Parathyroid adenoma (tissue), 2 donors: ENCODE measurements at regions not wholly inside any gene's neighbourhood (a gene's known extent, or its start where the extent isn't known, plus 50 kb on each side); places are given as distances from the start of the nearest gene placed in this dataset.
"Not testable (repeated sequence)": the region's sequence is repeated elsewhere in the genome, so short reads cannot be mapped to it uniquely, and the experiment has no call there.

Source experiments
- H2AFZ ChIP-seq: fragments of 300-600 bp; sonication (generic); one replicate; pipeline ENCODE4 v1.7.0; 2017; ENCODE audit warnings: antibody characterized with exemption, mild to moderate bottlenecking
- H3K27ac ChIP-seq: fragments of 300-600 bp; sonication (generic); one replicate; pipeline ENCODE4 v1.7.0; 2017
- H3K27me3 ChIP-seq: fragments of 300-600 bp; sonication (generic); one replicate; pipeline ENCODE4 v1.7.0; 2017; ENCODE audit warnings: low read length; ENCODE audit not compliant: control insufficient read depth, insufficient read depth
- H3K36me3 ChIP-seq: fragments of 300-600 bp; sonication (generic); one replicate; pipeline ENCODE4 v1.7.0; 2017; ENCODE audit warnings: low read length; ENCODE audit not compliant: control insufficient read depth, insufficient read depth
- H3K4me1 ChIP-seq: fragments of 300-600 bp; sonication (generic); one replicate; pipeline ENCODE4 v1.7.0; 2017; ENCODE audit warnings: control low read depth
- H3K4me2 ChIP-seq: fragments of 300-600 bp; sonication (generic); one replicate; pipeline ENCODE4 v1.7.0; 2017; ENCODE audit warnings: low read length
- H3K4me3 ChIP-seq: fragments of 300-600 bp; sonication (generic); one replicate; pipeline ENCODE4 v1.7.0; 2017; ENCODE audit warnings: low read depth, low read length
- H3K79me2 ChIP-seq: fragments of 300-600 bp; sonication (generic); one replicate; pipeline ENCODE4 v1.7.0; 2017; ENCODE audit warnings: control low read depth
- H3K9ac ChIP-seq: fragments of 300-600 bp; sonication (generic); one replicate; pipeline ENCODE4 v1.7.0; 2017; ENCODE audit warnings: mild to moderate bottlenecking
- H3K9me3 ChIP-seq: fragments of 300-600 bp; sonication (generic); one replicate; pipeline ENCODE4 v1.7.0; 2017; ENCODE audit warnings: low read length; ENCODE audit not compliant: control insufficient read depth
- TF ChIP-seq, protein P1 (sequence below): fragments of 300-600 bp; sonication (generic); IDR thresholded peaks from one replicate; pipeline ENCODE4 v1.7.0; 2017; ENCODE audit warnings: antibody characterized with exemption, mild to moderate bottlenecking
- donor health status: primary hyperparathyroidism.

DNA sequence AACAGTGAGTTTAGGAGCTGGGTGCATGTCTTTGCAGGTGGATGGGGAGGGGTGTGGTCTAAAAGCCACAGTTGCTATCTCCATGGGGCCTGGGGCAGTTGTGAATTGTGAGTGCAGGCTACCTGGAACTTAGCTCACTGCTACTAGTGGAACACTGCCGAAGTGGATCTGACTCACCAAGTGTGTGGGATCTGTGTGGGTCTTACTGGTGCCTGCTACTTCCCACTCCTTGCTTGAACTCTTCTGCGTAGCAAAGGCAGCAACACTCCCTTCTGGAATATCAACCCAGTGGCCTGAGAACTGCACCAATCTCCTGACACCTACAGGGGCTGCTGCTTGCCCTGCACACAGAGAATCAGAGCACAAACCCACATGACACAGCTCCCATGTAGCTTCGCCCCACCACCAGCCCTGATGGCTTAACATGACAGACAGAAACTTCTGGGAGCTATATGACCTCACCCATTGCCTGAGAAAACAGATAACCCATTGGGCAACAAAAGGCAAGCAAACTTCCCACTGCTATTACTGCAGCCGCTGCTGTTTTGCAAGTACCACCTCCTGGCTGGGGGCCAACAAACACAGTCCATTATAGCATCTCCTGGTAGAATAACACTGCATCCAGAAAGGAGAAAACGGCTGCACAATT, 455.1 kb upstream of the DDX18 start:
- Histone ChIP-seq H3K36me3 (no peaks in the 10 kb centered on the region), H3K4me1 (no peaks in the 10 kb centered on the region), H3K79me2 (no peaks in the 10 kb centered on the region), H3K27ac (no peak overlapping the region), H2AFZ (no peak overlapping the region), H3K9me3 (no peaks in the 10 kb centered on the region), H3K9ac (no peak overlapping the region), H3K27me3 (no peaks in the 10 kb centered on the region), H3K4me2 (no peak overlapping the region), H3K4me3 (no peak overlapping the region)
- TF ChIP-seq, protein P1, sequence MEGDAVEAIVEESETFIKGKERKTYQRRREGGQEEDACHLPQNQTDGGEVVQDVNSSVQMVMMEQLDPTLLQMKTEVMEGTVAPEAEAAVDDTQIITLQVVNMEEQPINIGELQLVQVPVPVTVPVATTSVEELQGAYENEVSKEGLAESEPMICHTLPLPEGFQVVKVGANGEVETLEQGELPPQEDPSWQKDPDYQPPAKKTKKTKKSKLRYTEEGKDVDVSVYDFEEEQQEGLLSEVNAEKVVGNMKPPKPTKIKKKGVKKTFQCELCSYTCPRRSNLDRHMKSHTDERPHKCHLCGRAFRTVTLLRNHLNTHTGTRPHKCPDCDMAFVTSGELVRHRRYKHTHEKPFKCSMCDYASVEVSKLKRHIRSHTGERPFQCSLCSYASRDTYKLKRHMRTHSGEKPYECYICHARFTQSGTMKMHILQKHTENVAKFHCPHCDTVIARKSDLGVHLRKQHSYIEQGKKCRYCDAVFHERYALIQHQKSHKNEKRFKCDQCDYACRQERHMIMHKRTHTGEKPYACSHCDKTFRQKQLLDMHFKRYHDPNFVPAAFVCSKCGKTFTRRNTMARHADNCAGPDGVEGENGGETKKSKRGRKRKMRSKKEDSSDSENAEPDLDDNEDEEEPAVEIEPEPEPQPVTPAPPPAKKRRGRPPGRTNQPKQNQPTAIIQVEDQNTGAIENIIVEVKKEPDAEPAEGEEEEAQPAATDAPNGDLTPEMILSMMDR, result no peak

DNA sequence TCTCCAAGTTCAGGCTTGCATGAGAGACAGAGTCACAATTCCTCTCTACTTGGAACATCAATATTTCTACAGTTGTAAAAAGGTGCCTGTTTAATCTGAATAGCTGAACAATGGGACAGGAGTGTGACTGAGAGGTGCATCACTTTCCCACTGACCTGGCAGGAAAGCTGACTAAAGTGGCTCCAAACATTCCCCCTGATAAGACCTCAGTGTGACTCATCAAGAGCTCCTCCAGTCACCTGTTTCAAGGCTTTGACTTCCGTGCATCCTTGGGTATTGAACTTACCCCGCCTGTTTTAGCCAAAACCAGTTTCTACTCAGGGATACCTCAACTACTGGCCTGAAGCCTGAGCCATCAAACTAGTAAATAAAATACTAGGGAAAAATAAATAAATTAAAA, 453.9 kb upstream of the DDX18 start:
- Histone ChIP-seq H3K4me1 (no peaks in the 10 kb centered on the region), H3K27ac (no peak overlapping the region), H3K79me2 (no peaks in the 10 kb centered on the region), H3K4me3 (no peak overlapping the region), H3K27me3 (no peaks in the 10 kb centered on the region), H3K9ac (no peak overlapping the region), H3K4me2 (no peak overlapping the region), H2AFZ (no peak overlapping the region), H3K36me3 (no peaks in the 10 kb centered on the region), H3K9me3 (no peaks in the 10 kb centered on the region)
- TF ChIP-seq, protein P1, result no peak

DNA sequence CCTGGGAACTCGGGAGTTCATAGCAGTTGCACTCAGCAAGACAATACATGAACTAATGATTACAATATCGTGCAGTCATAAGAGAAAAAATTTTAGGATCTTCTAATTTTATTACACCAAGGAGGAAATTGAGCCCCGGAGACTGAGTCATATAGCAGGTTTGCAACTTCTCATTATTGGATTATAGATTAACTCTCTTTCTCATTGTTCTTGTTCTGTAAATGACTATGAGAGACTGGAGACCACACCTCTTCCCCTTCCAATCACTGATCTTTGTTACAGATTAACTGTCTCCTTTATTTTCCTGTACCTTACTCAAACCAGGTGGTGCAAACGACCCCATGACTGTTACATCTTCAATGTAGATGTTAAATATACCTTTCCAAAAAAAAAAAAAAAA, 435.8 kb upstream of the DDX18 start:
- no peaks in the 10 kb centered on the region for H3K4me1 ChIP-seq
- TF ChIP-seq, protein P1, result no peak
- H3K27ac ChIP-seq, result no peak overlapping the region
- no peaks in the 10 kb centered on the region for H3K36me3 ChIP-seq
- H3K9me3 ChIP-seq, result no peaks in the 10 kb centered on the region
- no peak overlapping the region for H3K4me3 ChIP-seq
- no peak overlapping the region for H3K4me2 ChIP-seq
- no peak overlapping the region for H2AFZ ChIP-seq
- no peaks in the 10 kb centered on the region for H3K27me3 ChIP-seq
- no peak overlapping the region for H3K9ac ChIP-seq
- H3K79me2 ChIP-seq, result no peaks in the 10 kb centered on the region

DNA sequence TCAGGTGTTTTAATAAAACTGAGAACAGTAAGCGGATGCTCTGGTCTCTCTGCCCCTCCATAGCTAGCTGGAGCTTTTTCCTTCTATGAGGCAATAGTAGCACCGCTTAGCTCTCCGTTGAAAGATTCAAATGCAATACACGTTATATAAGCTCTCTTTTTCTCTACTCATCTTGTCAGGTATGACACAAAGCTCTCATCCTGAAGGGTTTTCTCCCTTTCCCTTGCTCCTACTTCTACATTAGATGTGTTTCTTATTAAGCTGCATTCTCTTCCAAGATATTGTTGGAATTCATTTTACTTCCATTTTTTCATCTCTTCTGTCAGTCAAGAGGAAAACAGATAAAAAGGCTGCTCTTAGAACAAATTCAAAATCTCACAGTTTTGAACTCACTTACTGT, 434.6 kb upstream of the DDX18 start:
- Histone ChIP-seq H3K9me3 (no peaks in the 10 kb centered on the region), H2AFZ (no peak overlapping the region), H3K36me3 (no peaks in the 10 kb centered on the region), H3K4me2 (no peak overlapping the region), H3K9ac (no peak overlapping the region), H3K27ac (no peak overlapping the region), H3K4me3 (no peak overlapping the region), H3K4me1 (no peaks in the 10 kb centered on the region), H3K79me2 (no peaks in the 10 kb centered on the region), H3K27me3 (no peaks in the 10 kb centered on the region)
- TF ChIP-seq, protein P1, result no peak

DNA sequence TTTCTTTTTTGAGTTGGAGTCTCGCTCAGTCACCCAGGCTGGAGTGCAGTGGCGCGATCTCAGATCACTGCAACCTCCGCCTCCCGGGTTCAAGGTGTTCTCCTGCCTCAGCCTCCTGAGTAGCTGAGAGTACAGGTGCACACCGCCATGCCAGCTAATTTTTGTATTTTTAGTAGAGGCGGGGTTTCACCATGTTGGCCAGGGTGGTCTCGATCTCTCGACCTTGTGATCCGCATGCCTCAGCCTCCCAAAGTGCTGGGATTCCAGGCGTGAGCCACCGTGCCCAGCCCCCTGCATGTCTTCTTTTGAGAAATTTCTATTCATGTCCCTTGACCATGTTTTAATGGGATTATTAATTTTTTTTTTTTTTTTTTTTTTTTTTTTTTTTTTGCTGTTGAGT, 430.5 kb upstream of the DDX18 start:
- not testable (repeated sequence) for H3K79me2 ChIP-seq

More for the DNA sequence above, 430.5 kb upstream of the DDX18 start:
- H3K36me3 ChIP-seq, H3K4me3 ChIP-seq, H3K9me3 ChIP-seq, H3K27ac ChIP-seq, H3K4me1 ChIP-seq, H2AFZ ChIP-seq, H3K27me3 ChIP-seq, H3K4me2 ChIP-seq, H3K9ac ChIP-seq: not testable (repeated sequence)
